ENCODE measurements at regions not wholly inside any gene's neighbourhood (a gene's known extent, or its start where the extent isn't known, plus 50 kb on each side); places are given as distances from the start of the nearest gene placed in this dataset.

GRCh38 chr2:16136461-16137035 is 196.2 kb downstream of the MYCN start:
- no peak for DNase-seq (ENCODE audit: low spot score)

- no peak for DNase-seq (ENCODE audit: low spot score)
Measured at GRCh38 chr2:16135913-16136310, 195.6 kb downstream of the MYCN start.

GRCh38 chr2:16135196-16135912 is 195.0 kb downstream of the MYCN start:
- DNase-seq (ENCODE audit: low spot score), result no peak

GRCh38 chr2:16134436-16135165 is 194.3 kb downstream of the MYCN start:
- DNase-seq (ENCODE audit: low spot score), result no peak

GRCh38 chr2:16130906-16131400 is 190.6 kb downstream of the MYCN start:
- DNase-seq (ENCODE audit: low spot score), result no peak

- no peak for DNase-seq (ENCODE audit: low spot score)
Measured at GRCh38 chr2:16130541-16130880, 190.2 kb downstream of the MYCN start.

- no peak for DNase-seq (ENCODE audit: low spot score)
Measured at GRCh38 chr2:16129716-16130540, 189.6 kb downstream of the MYCN start.

- DNase-seq (ENCODE audit: low spot score), result no peak
Measured at GRCh38 chr2:16128746-16129610, 188.6 kb downstream of the MYCN start.

GRCh38 chr2:16127958-16128357 is 187.6 kb downstream of the MYCN start:
- DNase-seq (ENCODE audit: low spot score), result no peak

GRCh38 chr2:16127276-16127940 is 187.1 kb downstream of the MYCN start:
- no peak for DNase-seq (ENCODE audit: low spot score)

- no peak for DNase-seq (ENCODE audit: low spot score)
Measured at GRCh38 chr2:16126517-16127275, 186.3 kb downstream of the MYCN start.

GRCh38 chr2:16125614-16126516 is 185.5 kb downstream of the MYCN start:
- DNase-seq (ENCODE audit: low spot score), result no peak

- no peak for DNase-seq (ENCODE audit: low spot score)
Measured at GRCh38 chr2:16124881-16125613, 184.7 kb downstream of the MYCN start.

- no peak for DNase-seq (ENCODE audit: low spot score)
Measured at GRCh38 chr2:16123856-16124780, 183.8 kb downstream of the MYCN start.

- no peak for DNase-seq (ENCODE audit: low spot score)
Measured at GRCh38 chr2:16123421-16123820, 183.1 kb downstream of the MYCN start.

GRCh38 chr2:16122556-16122955 is 182.2 kb downstream of the MYCN start:
- no peak for DNase-seq (ENCODE audit: low spot score)

GRCh38 chr2:16121986-16122390 is 181.6 kb downstream of the MYCN start:
- DNase-seq (ENCODE audit: low spot score), result no peak
